ENCODE measurements at regions not wholly inside any gene's neighbourhood (a gene's known extent, or its start where the extent isn't known, plus 50 kb on each side); places are given as distances from the start of the nearest gene placed in this dataset.

GRCh38 chr1:198032668-198033067 is 115.5 kb downstream of the LHX9 start:
- DNase-seq (ENCODE audit: low read depth), result no peak

- no peak for DNase-seq (ENCODE audit: low read depth)
Measured at GRCh38 chr1:198040880-198041279, 115.9 kb upstream of the NEK7 start.

- DNase-seq (ENCODE audit: low read depth), result peak; percentile 24
Measured at GRCh38 chr1:198042168-198042567, 114.6 kb upstream of the NEK7 start.

GRCh38 chr1:198047913-198048312 is 108.9 kb upstream of the NEK7 start:
- DNase-seq (ENCODE audit: low read depth), result no peak

GRCh38 chr1:198054510-198054909 is 102.3 kb upstream of the NEK7 start:
- DNase-seq (ENCODE audit: low read depth), result no peak

GRCh38 chr1:198056255-198056654 is 100.5 kb upstream of the NEK7 start:
- DNase-seq (ENCODE audit: low read depth), result no peak

GRCh38 chr1:198064181-198064580 is 92.6 kb upstream of the NEK7 start:
- no peak for DNase-seq (ENCODE audit: low read depth)

- DNase-seq (ENCODE audit: low read depth), result no peak
Measured at GRCh38 chr1:198068285-198068684, 88.5 kb upstream of the NEK7 start.

- no peak for DNase-seq (ENCODE audit: low read depth)
Measured at GRCh38 chr1:198072177-198072576, 84.6 kb upstream of the NEK7 start.

GRCh38 chr1:198075296-198075695 is 81.5 kb upstream of the NEK7 start:
- no peak for DNase-seq (ENCODE audit: low read depth)

- no peak for DNase-seq (ENCODE audit: low read depth)
Measured at GRCh38 chr1:198079432-198079951, 77.3 kb upstream of the NEK7 start.

- no peak for DNase-seq (ENCODE audit: low read depth)
Measured at GRCh38 chr1:198082576-198082975, 74.2 kb upstream of the NEK7 start.

- no peak for DNase-seq (ENCODE audit: low read depth)
Measured at GRCh38 chr1:198083549-198083948, 73.2 kb upstream of the NEK7 start.

- no peak for DNase-seq (ENCODE audit: low read depth)
Measured at GRCh38 chr1:198084241-198084908, 72.4 kb upstream of the NEK7 start.

- DNase-seq (ENCODE audit: low read depth), result no peak
Measured at GRCh38 chr1:198086051-198086745, 70.6 kb upstream of the NEK7 start.

- no peak for DNase-seq (ENCODE audit: low read depth)
Measured at GRCh38 chr1:198087831-198088230, 69.0 kb upstream of the NEK7 start.

GRCh38 chr1:198088360-198089071 is 68.3 kb upstream of the NEK7 start:
- peak; percentile 60 for DNase-seq (ENCODE audit: low read depth)

GRCh38 chr1:198096390-198096789 is 60.4 kb upstream of the NEK7 start:
- DNase-seq (ENCODE audit: low read depth), result no peak

GRCh38 chr1:198099755-198100154 is 57.0 kb upstream of the NEK7 start:
- no peak for DNase-seq (ENCODE audit: low read depth)

- DNase-seq (ENCODE audit: low read depth), result no peak
Measured at GRCh38 chr1:198101716-198102453, 54.9 kb upstream of the NEK7 start.

- DNase-seq (ENCODE audit: low read depth), result no peak
Measured at GRCh38 chr1:198102454-198102827, 54.4 kb upstream of the NEK7 start.

- DNase-seq (ENCODE audit: low read depth), result peak; percentile 44
Measured at GRCh38 chr1:198105185-198105584, 51.6 kb upstream of the NEK7 start.

All from myocyte (in vitro differentiated cells).